RWPE2 (cell line): ENCODE measurements at regions not wholly inside any gene's neighbourhood (a gene's known extent, or its start where the extent isn't known, plus 50 kb on each side); places are given as distances from the start of the nearest gene placed in this dataset.

Source experiments
- ATAC-seq: fragments of 200-7000 bp; cut with Tn5 transposase; 3 replicates; pipeline ENCODE4 v1.9.1; 2021; ENCODE audit warnings: low read depth
- DNase-seq: peaks from one replicate; pipeline ENCODE4 v3.0.0-alpha.2; 2020; ENCODE audit warnings: low spot score
- H3K27ac ChIP-seq: fragments of 450-650 bp; 2 replicates; pipeline ENCODE4 v1.5.1; 2017; ENCODE audit warnings: mild to moderate bottlenecking; ENCODE audit not compliant: poor library complexity, severe bottlenecking
- H3K27me3 ChIP-seq: fragments of 250-450 bp; sonication (Bioruptor Pico); 2 replicates; pipeline ENCODE4 v1.5.1; 2021; ENCODE audit warnings: mild to moderate bottlenecking, moderate library complexity; ENCODE audit not compliant: insufficient read depth, poor library complexity, severe bottlenecking
- H3K36me3 ChIP-seq: fragments of 250-450 bp; sonication (Bioruptor Pico); 2 replicates; pipeline ENCODE4 v1.5.1; 2020; ENCODE audit warnings: low read depth, mild to moderate bottlenecking, moderate library complexity
- H3K4me1 ChIP-seq: fragments of 250-450 bp; sonication (Bioruptor Pico); 2 replicates; pipeline ENCODE4 v1.5.1; 2021; ENCODE audit warnings: mild to moderate bottlenecking, moderate library complexity; ENCODE audit not compliant: insufficient read depth, poor library complexity, severe bottlenecking
- H3K4me3 ChIP-seq: fragments of 250-450 bp; sonication (Bioruptor Pico); 2 replicates; pipeline ENCODE4 v1.5.1; 2021; ENCODE audit warnings: mild to moderate bottlenecking, moderate library complexity; ENCODE audit not compliant: severe bottlenecking
- H3K9me3 ChIP-seq: fragments of 250-450 bp; sonication (Bioruptor Pico); 2 replicates; pipeline ENCODE4 v1.5.1; 2021; ENCODE audit warnings: mild to moderate bottlenecking, moderate library complexity; ENCODE audit not compliant: severe bottlenecking
- CTCF ChIP-seq: fragments of 450-650 bp; IDR thresholded peaks from one replicate; pipeline ENCODE4 v1.5.1; 2017; ENCODE audit warnings: mild to moderate bottlenecking, moderate library complexity; ENCODE audit not compliant: poor library complexity, severe bottlenecking

GRCh38 chr1:212182171-212182570 lies 103.0 kb upstream of the PPP2R5A start:
- DNase-seq: no peak
- Histone ChIP-seq H3K4me3 (no peak overlapping the region), H3K4me1 (peaks cover 9% of the 10 kb centered on the region), H3K36me3 (no peaks in the 10 kb centered on the region), H3K9me3 (no peaks in the 10 kb centered on the region), H3K27ac (no peak overlapping the region), H3K27me3 (no peaks in the 10 kb centered on the region)
- ATAC-seq: no peak
- no peak for TF ChIP-seq CTCF

GRCh38 chr1:212182579-212182978 lies 102.6 kb upstream of the PPP2R5A start:
- Histone ChIP-seq H3K4me1 (peaks cover 9% of the 10 kb centered on the region), H3K4me3 (no peak overlapping the region), H3K27me3 (no peaks in the 10 kb centered on the region), H3K9me3 (no peaks in the 10 kb centered on the region), H3K36me3 (no peaks in the 10 kb centered on the region), H3K27ac (no peak overlapping the region)
- no peak for DNase-seq
- ATAC-seq: no peak
- no peak for TF ChIP-seq CTCF

- H3K4me3 ChIP-seq: no peak overlapping the region
- ATAC-seq (no peak), DNase-seq (no peak)
- no peaks in the 10 kb centered on the region for H3K9me3 ChIP-seq
- H3K27me3 ChIP-seq: no peaks in the 10 kb centered on the region
- no peaks in the 10 kb centered on the region for H3K4me1 ChIP-seq
- H3K36me3 ChIP-seq: no peaks in the 10 kb centered on the region
- TF ChIP-seq CTCF: no peak
- H3K27ac ChIP-seq: no peak overlapping the region
Measured at GRCh38 chr1:212186427-212187207, 98.6 kb upstream of the PPP2R5A start.

- Histone ChIP-seq H3K36me3 (no peaks in the 10 kb centered on the region), H3K4me1 (no peaks in the 10 kb centered on the region), H3K4me3 (no peak overlapping the region), H3K27me3 (no peaks in the 10 kb centered on the region), H3K9me3 (no peaks in the 10 kb centered on the region), H3K27ac (no peak overlapping the region)
- TF ChIP-seq CTCF: no peak
- DNase-seq: no peak
- ATAC-seq: no peak
Measured at GRCh38 chr1:212188599-212189351, 96.4 kb upstream of the PPP2R5A start.

- DNase-seq (no peak), ATAC-seq (no peak)
- Histone ChIP-seq H3K4me1 (no peaks in the 10 kb centered on the region), H3K27ac (no peak overlapping the region), H3K9me3 (no peaks in the 10 kb centered on the region), H3K27me3 (no peaks in the 10 kb centered on the region), H3K4me3 (no peak overlapping the region), H3K36me3 (no peaks in the 10 kb centered on the region)
- no peak for TF ChIP-seq CTCF
Measured at GRCh38 chr1:212189352-212189738, 95.9 kb upstream of the PPP2R5A start.
